ENCODE measurements at regions not wholly inside any gene's neighbourhood (a gene's known extent, or its start where the extent isn't known, plus 50 kb on each side); places are given as distances from the start of the nearest gene placed in this dataset.
A peak's percentile ranks its signal among the peaks of the same experiment; 100 is the strongest.

DNA sequence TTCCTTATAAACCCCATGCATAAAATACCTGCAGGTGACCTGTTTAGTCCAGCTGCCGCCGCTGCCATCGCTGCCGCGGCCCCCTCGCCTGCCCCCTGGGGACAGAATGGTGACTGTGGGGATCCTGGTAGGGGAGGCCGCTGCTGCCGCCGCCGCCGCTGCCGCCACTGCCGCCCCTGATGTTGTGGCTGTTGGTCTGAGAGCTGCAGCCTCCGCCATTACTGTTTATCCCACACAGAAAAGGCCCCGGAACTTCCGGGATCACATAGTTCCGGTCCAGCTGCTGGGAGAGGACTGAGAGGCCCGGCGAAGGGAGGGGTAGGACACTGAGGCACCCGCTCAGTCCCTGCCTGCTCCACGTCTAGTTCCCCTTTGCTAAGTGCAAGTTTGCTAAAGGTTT lies 244.9 kb downstream of the C12orf50 start:
- Mint-ChIP-seq H3K27me3 (no peaks in the 10 kb centered on the region), H3K36me3 (no peaks in the 10 kb centered on the region), H3K4me3 (no peak overlapping the region), H3K9me3 (peaks cover 0 to 1% (median 0%) of the 10 kb centered on the region in 3 donors), H3K27ac (no peak overlapping the region), H3K4me1 (no peaks in the 10 kb centered on the region)

- Mint-ChIP-seq H3K27ac (no peak overlapping the region), H3K4me1 (no peaks in the 10 kb centered on the region), H3K4me3 (no peak overlapping the region), H3K9me3 (peaks cover 0 to 1% (median 0%) of the 10 kb centered on the region in 3 donors), H3K36me3 (no peaks in the 10 kb centered on the region), H3K27me3 (no peaks in the 10 kb centered on the region)
Measured at GRCh38 chr12:87783467-87783866, 245.7 kb downstream of the C12orf50 start.

- Mint-ChIP-seq H3K4me3 (no peak overlapping the region), H3K27me3 (no peaks in the 10 kb centered on the region), H3K36me3 (no peaks in the 10 kb centered on the region), H3K27ac (no peak overlapping the region), H3K9me3 (peaks cover 0 to 3% (median 0%) of the 10 kb centered on the region in 3 donors), H3K4me1 (no peaks in the 10 kb centered on the region)
Measured at GRCh38 chr12:87782838-87783237, 246.4 kb downstream of the C12orf50 start.

DNA sequence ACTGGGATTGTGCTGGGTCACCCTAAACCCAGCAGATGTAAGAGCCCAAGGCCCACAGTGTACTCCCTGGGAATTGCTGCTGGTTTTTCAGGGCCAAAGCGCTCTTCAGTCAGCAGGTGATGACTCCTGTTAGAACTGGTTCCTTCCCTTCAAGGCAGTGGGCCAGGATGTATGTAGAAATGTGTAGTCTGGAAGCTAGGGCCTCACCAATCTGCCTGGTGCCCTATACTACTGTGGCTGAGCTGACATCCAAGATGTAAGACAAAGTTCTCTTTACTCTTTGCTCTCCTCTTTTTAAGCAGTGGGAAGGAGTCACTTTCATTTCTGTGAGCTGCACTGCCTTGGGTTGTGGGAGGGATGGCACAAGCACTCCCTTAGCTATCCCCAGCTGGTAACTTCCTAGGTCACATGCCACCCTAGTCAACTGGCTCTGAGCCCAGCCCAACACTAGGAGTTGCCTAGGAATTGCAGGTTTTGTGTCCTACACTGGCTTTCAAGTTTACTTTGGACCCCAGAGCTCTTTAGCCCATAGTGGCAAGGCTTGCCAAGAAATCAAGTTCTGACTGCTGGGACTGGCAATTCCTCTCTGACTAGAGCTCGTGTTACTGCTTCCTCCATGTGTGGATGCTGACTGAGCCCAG lies 249.2 kb downstream of the C12orf50 start:
- no peaks in the 10 kb centered on the region for H3K4me1 Mint-ChIP-seq
- peaks cover 0 to 3% (median 0%) of the 10 kb centered on the region in 3 donors for H3K9me3 Mint-ChIP-seq
- no peaks in the 10 kb centered on the region for H3K36me3 Mint-ChIP-seq
- H3K4me3 Mint-ChIP-seq, result no peak overlapping the region
- no peak overlapping the region for H3K27ac Mint-ChIP-seq
- H3K27me3 Mint-ChIP-seq, result no peaks in the 10 kb centered on the region

GRCh38 chr12:87779016-87779415 lies 250.2 kb downstream of the C12orf50 start:
- no peak overlapping the region for H3K4me3 Mint-ChIP-seq
- H3K27ac Mint-ChIP-seq, result no peak overlapping the region
- H3K36me3 Mint-ChIP-seq, result no peaks in the 10 kb centered on the region
- H3K9me3 Mint-ChIP-seq, result peaks cover 0 to 3% (median 2%) of the 10 kb centered on the region in 3 donors
- H3K4me1 Mint-ChIP-seq, result no peaks in the 10 kb centered on the region
- no peaks in the 10 kb centered on the region for H3K27me3 Mint-ChIP-seq

DNA sequence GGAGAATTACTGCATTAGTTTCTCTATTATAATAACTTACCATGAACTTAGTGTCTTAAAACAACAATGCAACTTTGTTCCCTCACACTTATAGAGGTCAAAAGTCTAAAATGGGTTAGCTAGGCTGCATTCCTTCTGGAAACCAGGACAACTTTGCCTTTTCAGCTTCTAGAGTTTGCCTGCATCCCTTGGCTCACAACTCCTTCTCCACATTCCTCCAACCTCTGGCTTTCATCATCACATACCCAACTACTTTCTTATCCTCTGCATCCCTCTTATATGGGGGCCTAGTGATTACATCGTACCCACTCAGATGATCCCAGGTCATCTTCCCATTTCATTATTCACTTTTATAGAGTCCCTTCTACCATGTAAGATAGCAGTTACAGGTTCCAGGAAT lies 251.1 kb downstream of the C12orf50 start:
- Mint-ChIP-seq H3K27me3 (no peaks in the 10 kb centered on the region), H3K4me3 (no peak overlapping the region), H3K27ac (no peak overlapping the region), H3K9me3 (peaks cover 0 to 3% (median 2%) of the 10 kb centered on the region in 3 donors), H3K4me1 (no peaks in the 10 kb centered on the region), H3K36me3 (no peaks in the 10 kb centered on the region)

DNA sequence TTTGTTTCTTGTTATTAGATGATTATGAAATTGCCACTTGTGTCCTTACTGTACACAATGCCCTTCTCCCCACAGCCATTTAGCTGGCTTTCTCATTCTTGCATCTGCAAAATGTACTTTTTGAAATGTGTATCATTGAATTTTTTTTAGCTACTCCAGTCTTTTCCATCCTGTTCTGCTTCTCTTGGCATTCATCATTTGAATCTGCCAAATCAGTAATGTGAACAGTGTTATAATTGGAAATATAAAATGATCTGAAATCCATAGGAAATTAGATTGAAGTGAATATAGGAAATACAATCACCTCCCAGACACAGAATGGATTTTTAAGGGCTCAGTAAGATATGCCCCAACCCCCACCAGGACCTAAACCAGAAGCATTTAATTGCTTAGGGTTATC lies 253.4 kb downstream of the C12orf50 start:
- H3K4me1 Mint-ChIP-seq, result no peaks in the 10 kb centered on the region
- no peak overlapping the region for H3K27ac Mint-ChIP-seq
- H3K9me3 Mint-ChIP-seq, result peaks cover 0 to 2% (median 2%) of the 10 kb centered on the region in 3 donors
- no peak overlapping the region for H3K4me3 Mint-ChIP-seq
- no peaks in the 10 kb centered on the region for H3K36me3 Mint-ChIP-seq
- no peaks in the 10 kb centered on the region for H3K27me3 Mint-ChIP-seq

- peaks cover 0 to 2% (median 2%) of the 10 kb centered on the region in 3 donors for H3K9me3 Mint-ChIP-seq
- no peak overlapping the region for H3K4me3 Mint-ChIP-seq
- no peak overlapping the region for H3K27ac Mint-ChIP-seq
- H3K4me1 Mint-ChIP-seq, result no peaks in the 10 kb centered on the region
- no peaks in the 10 kb centered on the region for H3K27me3 Mint-ChIP-seq
- no peaks in the 10 kb centered on the region for H3K36me3 Mint-ChIP-seq
Measured at GRCh38 chr12:87775051-87775450, 254.2 kb downstream of the C12orf50 start.

- H3K4me1 Mint-ChIP-seq, result no peaks in the 10 kb centered on the region
Measured at GRCh38 chr12:87772401-87772800, 256.8 kb downstream of the C12orf50 start.

DNA sequence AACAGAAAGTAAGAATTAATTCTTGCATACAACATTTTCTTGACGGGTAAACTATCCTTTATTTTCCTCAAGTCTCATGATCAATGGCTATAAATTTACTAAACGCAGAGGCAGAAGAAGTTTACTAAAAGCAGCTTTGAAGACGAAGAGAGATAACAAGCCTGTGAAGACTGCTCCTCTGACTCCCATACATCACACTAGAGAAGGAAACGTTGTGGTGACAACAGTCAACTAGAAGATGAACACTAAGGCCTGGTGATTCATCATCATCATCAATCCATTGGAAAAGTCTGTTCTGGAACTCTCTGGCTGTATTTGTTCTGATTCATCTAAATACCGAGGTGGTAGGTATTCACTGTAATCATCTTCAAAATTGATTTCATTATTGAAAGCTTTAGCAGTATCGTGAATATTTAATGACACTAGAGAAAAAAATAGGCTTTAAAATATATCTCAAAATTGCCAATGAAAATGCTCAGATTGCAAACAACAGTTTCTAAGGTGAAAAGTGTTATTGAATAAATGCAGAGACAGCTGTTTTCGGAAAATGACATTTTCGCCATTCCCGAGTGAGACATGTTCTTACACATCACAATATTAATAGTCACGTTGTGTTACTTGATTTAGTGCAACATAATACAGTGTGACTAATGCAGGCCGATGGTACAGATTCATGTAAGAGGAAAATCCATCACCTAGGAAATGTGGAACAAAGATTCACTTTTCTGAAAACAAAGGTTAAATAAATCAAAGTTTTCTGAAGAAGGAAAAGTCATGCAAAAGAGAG lies 260.5 kb downstream of the C12orf50 start:
- Mint-ChIP-seq H3K9me3 (no peaks in the 10 kb centered on the region), H3K4me3 (no peak overlapping the region), H3K36me3 (no peaks in the 10 kb centered on the region), H3K27ac (no peak overlapping the region), H3K4me1 (no peaks in the 10 kb centered on the region), H3K27me3 (no peaks in the 10 kb centered on the region)

More at GRCh38 chr12:87772401-87772800, 256.8 kb downstream of the C12orf50 start:
- Mint-ChIP-seq H3K27me3 (no peaks in the 10 kb centered on the region), H3K4me3 (no peak overlapping the region), H3K27ac (no peak overlapping the region), H3K36me3 (no peaks in the 10 kb centered on the region), H3K9me3 (peaks cover 0 to 2% (median 0%) of the 10 kb centered on the region in 3 donors)

- no peaks in the 10 kb centered on the region for H3K36me3 Mint-ChIP-seq
- H3K4me3 Mint-ChIP-seq, result no peak overlapping the region
- H3K4me1 Mint-ChIP-seq, result no peaks in the 10 kb centered on the region
- H3K9me3 Mint-ChIP-seq, result no peaks in the 10 kb centered on the region
- H3K27ac Mint-ChIP-seq, result no peak overlapping the region
- H3K27me3 Mint-ChIP-seq, result no peaks in the 10 kb centered on the region
Measured at GRCh38 chr12:87766044-87766443, 263.2 kb downstream of the C12orf50 start.

GRCh38 chr12:87760943-87761342 lies 268.3 kb downstream of the C12orf50 start:
- no peak overlapping the region for H3K4me3 Mint-ChIP-seq
- H3K27ac Mint-ChIP-seq, result no peak overlapping the region
- peaks cover 0 to 2% (median 0%) of the 10 kb centered on the region in 3 donors for H3K9me3 Mint-ChIP-seq

DNA sequence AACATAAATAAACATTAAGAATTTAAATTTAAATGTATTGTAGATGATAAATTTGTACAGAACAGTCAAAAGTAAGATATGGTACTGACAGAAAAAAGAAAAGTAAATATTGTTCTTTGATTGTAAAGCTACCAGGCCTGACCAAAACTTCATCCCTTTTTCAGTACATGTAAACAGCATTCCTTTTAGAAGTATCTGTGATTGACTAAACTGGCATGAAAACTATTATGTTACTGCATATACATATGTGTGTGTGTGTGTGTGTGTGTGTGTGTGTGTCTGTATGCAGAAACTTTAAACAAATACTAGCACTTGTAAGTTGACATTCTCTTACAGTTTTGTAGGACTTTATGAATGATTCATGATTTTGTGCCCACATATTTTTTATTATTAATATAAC lies 270.9 kb downstream of the C12orf50 start:
- no peaks in the 10 kb centered on the region for H3K36me3 Mint-ChIP-seq
- H3K27ac Mint-ChIP-seq, result no peak overlapping the region
- H3K9me3 Mint-ChIP-seq, result peaks cover 0 to 4% (median 2%) of the 10 kb centered on the region in 3 donors
- no peaks in the 10 kb centered on the region for H3K4me1 Mint-ChIP-seq
- no peak overlapping the region for H3K4me3 Mint-ChIP-seq
- no peaks in the 10 kb centered on the region for H3K27me3 Mint-ChIP-seq

More at GRCh38 chr12:87760943-87761342, 268.3 kb downstream of the C12orf50 start:
- no peaks in the 10 kb centered on the region for H3K36me3 Mint-ChIP-seq
- no peaks in the 10 kb centered on the region for H3K4me1 Mint-ChIP-seq
- H3K27me3 Mint-ChIP-seq, result no peaks in the 10 kb centered on the region

DNA sequence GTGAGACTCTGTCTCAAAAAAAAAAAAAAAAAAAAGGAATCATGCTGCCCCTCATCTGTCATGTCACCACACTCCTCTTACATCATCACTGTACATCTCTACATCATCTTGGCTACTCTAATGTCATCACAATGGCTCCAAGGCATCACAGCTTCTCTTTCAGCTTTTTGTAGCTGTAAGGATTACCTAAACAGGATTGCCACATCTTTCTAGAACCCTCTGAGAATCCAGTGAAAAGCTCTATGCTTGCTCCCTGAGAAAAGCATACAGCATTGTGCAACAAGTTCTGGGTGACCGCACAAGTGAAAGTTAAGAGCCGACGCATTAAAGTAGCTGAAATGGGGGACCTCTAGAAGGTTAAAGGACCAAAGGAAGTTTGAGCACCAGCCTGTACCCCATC lies 272.5 kb downstream of the C12orf50 start:
- H3K36me3 Mint-ChIP-seq, result no peaks in the 10 kb centered on the region
- H3K27me3 Mint-ChIP-seq, result no peaks in the 10 kb centered on the region
- peaks cover 0 to 4% (median 2%) of the 10 kb centered on the region in 3 donors for H3K9me3 Mint-ChIP-seq
- H3K4me3 Mint-ChIP-seq, result peak overlapping the region in 1 of 4 donors; percentile 13
- H3K27ac Mint-ChIP-seq, result no peak overlapping the region
- H3K4me1 Mint-ChIP-seq, result no peaks in the 10 kb centered on the region

DNA sequence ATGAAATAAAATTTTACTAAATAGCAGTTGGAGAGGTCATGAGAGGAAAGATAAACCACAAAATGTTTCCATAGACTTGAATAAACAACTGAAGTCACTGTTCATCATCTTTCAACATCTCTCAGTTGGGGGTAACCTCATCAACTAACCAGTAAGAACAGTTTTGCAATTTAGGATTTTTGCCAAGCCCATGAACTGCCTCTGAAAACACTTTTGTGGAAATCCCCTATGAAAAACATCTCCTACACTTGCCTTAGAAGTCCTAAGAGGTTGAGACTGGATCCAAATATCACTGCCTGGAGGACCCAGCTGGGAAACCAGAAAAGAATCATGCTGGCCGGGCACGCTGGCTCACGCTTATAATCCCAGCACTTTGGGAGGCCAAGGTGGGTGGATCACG lies 273.1 kb downstream of the C12orf50 start:
- no peak overlapping the region for H3K4me3 Mint-ChIP-seq
- no peaks in the 10 kb centered on the region for H3K4me1 Mint-ChIP-seq
- no peaks in the 10 kb centered on the region for H3K36me3 Mint-ChIP-seq
- H3K27me3 Mint-ChIP-seq, result no peaks in the 10 kb centered on the region
- no peak overlapping the region for H3K27ac Mint-ChIP-seq
- peaks cover 0 to 4% (median 2%) of the 10 kb centered on the region in 3 donors for H3K9me3 Mint-ChIP-seq

All from IgD-negative memory B cell (primary cell).